ENCODE measurements at regions not wholly inside any gene's neighbourhood (a gene's known extent, or its start where the extent isn't known, plus 50 kb on each side); places are given as distances from the start of the nearest gene placed in this dataset.
"Not testable (repeated sequence)": the region's sequence is repeated elsewhere in the genome, so short reads cannot be mapped to it uniquely, and the experiment has no call there.

- DNase-seq (ENCODE audit: low spot score), result no peak
Observed at GRCh38 chr1:163999131-163999530, 559.9 kb upstream of the PBX1 start.

DNA sequence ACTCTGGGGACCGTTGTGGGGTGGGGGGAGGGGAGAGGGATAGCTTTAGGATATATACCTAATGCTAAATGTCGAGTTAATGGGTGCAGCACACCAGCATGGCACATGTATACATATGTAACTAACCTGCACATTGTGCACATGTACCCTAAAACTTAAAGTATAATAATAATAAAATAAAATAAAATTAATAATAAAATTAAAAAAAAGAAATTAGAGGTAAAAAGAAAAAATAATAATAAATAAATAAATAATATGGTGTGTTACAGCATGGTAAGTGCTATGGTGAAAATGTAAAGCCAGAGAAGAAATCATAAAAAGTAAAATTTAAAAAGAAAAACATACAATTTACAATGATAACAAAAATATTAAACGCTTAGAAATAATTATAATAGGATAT is 552.8 kb upstream of the PBX1 start:
- DNase-seq (ENCODE audit: low spot score), result not testable (repeated sequence)

- DNase-seq (ENCODE audit: low spot score), result no peak
Observed at GRCh38 chr1:164006621-164007020, 552.4 kb upstream of the PBX1 start.

DNA sequence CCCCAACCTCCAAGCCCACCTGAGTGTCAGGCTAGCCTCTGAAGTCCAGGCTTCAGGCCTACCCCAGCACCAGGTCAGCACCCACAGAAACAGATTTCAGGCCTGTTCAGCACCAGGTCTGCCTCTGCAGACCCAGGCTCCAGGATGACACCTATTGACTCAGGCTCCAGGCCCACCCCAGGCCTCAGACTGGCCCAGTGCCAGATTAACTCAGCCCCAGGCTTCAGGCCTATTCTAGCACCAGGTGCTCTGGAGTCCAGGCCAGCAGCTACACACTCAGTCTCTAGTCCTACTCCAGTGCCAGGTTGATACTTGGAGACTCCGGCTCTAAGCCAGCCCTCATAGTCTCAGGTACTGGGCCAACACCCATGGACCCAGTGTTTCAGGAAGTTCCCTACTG is 541.7 kb upstream of the PBX1 start:
- DNase-seq (ENCODE audit: low spot score), result no peak

- DNase-seq (ENCODE audit: low spot score), result no peak
Observed at GRCh38 chr1:164020391-164020790, 538.6 kb upstream of the PBX1 start.

- no peak for DNase-seq (ENCODE audit: low spot score)
Observed at GRCh38 chr1:164021813-164022212, 537.2 kb upstream of the PBX1 start.

DNA sequence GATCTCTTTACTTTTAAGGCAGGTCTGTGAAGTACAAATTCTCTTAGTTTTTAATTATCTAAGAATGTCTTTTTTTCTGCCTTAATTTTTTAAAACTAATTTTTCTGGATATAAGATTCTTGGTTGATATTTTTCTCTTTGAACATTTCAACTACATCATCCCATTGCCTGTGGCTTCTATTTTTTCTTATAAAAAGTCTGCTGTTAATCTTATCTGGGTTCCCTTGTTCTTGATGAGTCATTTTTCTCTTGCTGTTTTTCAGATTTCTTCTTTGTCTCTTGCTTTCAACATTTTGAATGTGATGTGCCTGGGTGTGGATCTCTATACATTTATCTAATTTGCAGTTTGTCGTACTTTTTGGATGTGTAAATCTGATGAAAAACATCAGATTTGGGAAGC is 525.2 kb upstream of the PBX1 start:
- DNase-seq (ENCODE audit: low spot score), result no peak

DNA sequence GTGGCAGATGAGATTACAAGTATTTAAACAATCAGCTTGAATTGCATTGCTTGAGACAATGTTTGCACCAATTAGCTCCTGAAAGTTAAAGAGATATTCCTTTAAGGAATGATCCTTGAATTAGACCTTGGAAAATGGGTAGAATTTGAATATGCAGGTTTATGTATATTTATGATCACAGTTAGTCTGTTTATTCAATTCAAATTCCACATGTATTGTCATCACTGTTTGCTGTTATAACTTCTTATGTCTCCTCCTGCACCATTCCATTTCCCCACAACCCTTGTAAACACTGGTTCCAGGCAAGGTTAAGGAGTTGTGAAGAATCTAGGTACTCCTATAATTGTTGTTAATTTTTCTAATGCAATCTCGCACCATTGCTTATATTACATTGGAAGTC is 518.2 kb upstream of the PBX1 start:
- DNase-seq (ENCODE audit: low spot score), result no peak

GRCh38 chr1:164051782-164052181 is 507.2 kb upstream of the PBX1 start:
- no peak for DNase-seq (ENCODE audit: low spot score)

GRCh38 chr1:164054331-164054730 is 504.7 kb upstream of the PBX1 start:
- no peak for DNase-seq (ENCODE audit: low spot score)

DNA sequence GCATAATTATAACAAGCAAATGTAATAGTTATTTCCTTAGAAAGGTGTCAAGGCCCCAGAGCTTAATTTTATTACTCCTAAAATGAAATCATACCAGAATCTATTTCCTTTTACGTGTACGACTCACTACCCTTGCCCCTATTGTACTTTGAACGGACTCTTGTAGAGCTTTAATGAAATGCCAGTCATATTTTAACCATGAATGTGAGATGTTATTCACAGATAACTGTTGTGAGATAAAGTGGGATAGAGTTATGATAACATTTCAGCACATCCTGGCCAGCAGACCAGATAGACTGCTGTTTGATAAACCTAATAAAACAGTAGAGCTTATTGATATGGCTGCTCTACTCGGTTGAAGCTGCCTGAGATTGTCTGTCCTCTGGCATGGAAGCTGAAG is 500.8 kb upstream of the PBX1 start:
- no peak for DNase-seq (ENCODE audit: low spot score)

DNA sequence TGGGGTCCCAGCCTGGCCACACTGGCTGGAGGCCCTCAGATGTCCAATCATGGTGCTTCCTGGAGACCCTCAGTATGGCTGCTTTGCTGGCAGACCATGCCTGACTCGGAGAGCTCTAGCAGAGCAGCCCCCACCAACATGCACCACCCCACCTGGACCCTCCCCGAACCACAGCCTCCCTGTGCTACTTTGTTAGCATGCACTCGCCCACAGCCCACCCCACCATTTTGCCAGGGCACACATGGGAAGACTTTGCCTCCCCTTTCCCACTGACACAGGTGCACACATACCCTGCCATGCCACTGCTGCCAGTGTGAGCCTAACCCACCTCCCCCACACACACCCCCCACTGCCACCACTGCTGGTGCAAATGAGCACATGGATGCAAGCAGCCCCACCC is 497.5 kb upstream of the PBX1 start:
- DNase-seq (ENCODE audit: low spot score), result no peak

GRCh38 chr1:164064501-164064900 is 494.5 kb upstream of the PBX1 start:
- DNase-seq (ENCODE audit: low spot score), result no peak

GRCh38 chr1:164071288-164071687 is 487.7 kb upstream of the PBX1 start:
- DNase-seq (ENCODE audit: low spot score), result no peak

DNA sequence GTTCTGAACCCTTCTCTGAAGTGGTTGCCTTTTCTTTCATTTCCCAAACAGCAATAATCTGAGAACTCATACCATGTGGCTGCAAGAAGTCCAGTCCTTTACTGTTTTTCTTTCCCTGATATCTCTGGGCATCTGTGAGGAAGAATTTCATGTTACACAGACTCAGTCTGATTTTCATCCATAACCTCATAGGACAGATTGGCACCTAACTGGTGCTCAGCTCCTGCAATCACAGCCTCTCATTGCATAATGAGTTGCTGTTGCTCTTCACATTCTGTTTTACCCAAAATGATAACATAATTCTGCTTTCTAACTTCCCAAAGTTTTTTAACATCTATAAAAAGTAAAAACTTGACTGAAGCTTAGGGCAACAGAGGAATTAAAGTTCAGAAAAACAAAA is 472.2 kb upstream of the PBX1 start:
- DNase-seq (ENCODE audit: low spot score), result no peak

- no peak for DNase-seq (ENCODE audit: low spot score)
Observed at GRCh38 chr1:164087906-164088453, 471.0 kb upstream of the PBX1 start.

DNA sequence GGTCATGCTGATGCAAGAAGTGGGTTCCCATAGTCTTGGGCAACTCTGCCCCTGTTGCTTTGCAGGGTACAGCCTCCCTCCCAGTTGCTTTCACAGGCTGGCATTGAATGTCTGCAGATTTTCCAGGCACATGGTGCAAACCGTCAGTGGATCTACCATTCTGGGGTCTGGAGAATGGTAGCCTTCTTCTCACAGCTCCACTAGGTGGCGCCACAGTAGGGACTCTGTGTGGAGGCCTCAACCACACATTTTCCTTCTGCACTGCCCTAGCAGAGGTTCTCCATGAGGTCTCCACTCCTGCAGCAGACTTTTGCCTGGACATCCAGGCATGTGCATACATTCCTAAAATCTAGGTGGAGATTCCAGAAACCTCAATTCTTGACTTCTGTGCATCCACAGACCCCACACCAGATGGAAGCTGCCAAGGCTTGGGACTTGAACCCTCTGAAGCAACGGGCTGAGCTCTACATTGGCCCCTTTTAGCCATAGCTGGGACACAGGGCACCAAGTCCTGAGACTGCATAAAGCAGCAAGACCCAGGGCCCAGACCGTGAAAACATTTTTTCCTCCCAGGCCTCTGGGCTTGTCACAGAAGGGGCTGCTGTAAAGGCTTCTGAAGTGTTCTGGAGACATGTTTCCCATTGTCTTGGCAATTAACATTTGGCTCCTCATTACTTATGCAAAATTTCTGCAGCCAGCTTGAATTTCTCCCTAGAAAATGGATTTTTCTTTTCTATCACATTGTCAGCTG is 466.2 kb upstream of the PBX1 start:
- no peak for DNase-seq (ENCODE audit: low spot score)

- DNase-seq (ENCODE audit: low spot score), result no peak
Observed at GRCh38 chr1:164093543-164093942, 465.4 kb upstream of the PBX1 start.

DNA sequence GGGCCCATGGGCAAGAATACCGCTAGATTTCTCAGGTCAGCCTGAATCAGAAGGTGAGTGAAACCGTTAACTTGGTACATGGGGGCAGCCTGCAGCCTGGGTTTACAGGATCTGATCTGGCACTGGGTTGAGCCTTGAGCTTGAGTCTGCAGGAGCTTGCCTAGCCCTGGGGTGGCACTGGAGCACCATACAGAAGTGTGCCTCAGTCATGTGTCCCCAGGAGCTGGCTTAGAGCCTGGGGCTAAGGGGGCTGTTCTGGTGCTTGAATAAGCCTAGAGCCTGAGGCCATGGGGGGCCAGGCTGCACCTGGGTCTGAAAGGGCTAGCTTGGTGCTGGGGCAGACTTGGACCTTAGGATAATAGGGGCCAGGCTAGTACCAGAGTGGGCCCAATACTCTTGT is 457.2 kb upstream of the PBX1 start:
- no peak for DNase-seq (ENCODE audit: low spot score)

DNA sequence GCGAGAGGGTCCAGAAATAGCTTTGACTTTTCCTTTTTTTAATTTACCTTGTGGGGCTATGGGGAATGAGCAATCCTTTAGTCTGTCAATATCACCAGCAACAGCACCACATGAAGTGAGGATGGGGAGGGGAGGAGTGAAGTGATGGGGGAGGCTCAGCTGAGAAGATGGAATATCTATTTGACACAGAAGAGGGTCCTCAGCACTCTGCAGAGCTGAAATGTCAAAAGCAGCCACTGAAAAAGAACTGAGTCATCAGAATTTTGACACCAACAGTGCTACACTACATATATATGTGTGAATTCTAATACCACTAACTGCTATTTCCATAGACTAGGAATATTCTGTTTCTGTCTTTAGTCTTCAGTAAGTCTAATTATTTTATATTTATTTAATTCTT is 427.0 kb upstream of the PBX1 start:
- no peak for DNase-seq (ENCODE audit: low spot score)

GRCh38 chr1:164137273-164137925 is 421.6 kb upstream of the PBX1 start:
- no peak for DNase-seq (ENCODE audit: low spot score)

DNA sequence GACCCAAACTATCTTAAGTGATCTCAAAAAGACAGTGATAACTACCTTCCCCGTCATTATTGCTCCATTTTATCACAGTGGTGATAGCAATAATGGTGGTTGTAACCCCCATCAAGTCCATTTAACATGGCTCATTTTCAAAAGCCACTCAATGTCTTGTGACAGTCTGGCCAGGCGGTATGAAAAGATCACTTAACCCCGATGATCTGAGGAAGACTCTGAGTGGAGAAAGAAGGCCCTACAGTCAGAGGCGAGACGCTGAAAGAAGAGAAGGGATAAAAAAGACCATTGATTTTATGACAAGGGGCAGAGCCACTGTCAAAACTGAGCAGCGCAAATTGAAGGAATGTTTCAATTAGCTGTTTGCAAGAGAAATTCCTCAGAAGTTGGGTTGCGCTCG is 417.2 kb upstream of the PBX1 start:
- DNase-seq (ENCODE audit: low spot score), result no peak

- no peak for DNase-seq (ENCODE audit: low spot score)
Observed at GRCh38 chr1:164154622-164155021, 404.4 kb upstream of the PBX1 start.

- DNase-seq (ENCODE audit: low spot score), result no peak
Observed at GRCh38 chr1:164155347-164155746, 403.6 kb upstream of the PBX1 start.

Data from germinal center (tissue), 1 donor.